ENCODE measurements at regions not wholly inside any gene's neighbourhood (a gene's known extent, or its start where the extent isn't known, plus 50 kb on each side); places are given as distances from the start of the nearest gene placed in this dataset.
"Not testable (repeated sequence)": the region's sequence is repeated elsewhere in the genome, so short reads cannot be mapped to it uniquely, and the experiment has no call there.

DNA sequence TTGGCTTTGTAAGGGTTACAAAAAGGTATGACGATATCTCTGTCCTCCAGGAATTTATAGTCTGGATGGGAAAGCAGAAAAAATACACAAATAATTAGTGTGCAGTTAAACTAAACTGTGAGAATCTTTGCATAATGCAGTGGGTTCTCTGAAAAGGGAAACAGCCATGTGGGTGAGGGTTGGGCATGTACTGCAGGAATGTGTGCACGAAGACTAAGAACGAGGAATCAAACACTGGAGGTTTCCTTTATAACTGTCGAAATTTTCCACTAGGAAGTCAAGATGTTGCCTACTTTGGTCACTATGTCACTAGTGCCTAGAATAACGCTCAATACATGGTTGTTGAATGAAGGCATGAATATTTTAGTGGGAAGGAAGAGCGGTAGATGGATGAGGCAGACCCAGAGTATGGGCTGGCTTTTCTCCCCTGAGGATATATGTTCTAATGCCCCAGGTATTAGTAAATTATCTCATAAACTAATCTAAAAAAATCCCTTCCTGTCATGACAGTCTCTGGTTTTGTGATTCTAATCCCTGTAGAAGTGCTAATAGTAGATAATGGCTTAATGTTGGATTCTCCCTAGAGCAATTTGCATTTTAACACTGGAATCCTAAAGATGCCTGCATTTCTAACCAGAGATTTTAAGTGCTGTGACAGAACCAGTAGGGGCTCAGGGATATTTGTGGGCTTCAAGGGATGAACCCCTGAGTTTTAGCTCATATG lies 227.3 kb downstream of the NMUR2 start:
- DNase-seq, result no peak

DNA sequence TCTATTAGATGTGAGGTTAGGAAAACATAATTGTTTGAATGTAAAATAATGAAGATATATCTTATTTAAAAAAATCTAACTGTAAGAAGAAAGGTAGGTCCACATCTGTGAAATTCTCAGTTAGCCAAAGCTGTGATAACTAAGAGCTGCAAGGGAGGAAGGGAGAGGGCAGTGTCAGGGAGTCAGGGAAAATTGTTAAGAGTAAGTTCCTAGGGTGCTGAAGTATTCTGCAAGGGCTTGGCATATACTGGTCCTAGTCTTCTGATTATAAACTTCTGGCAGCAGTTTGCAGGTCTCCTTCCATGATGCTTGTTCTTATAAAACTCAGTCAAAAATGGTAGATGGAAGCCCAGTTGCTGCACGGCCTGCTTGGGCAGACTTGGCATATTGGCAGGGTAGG lies 233.2 kb downstream of the NMUR2 start:
- DNase-seq, result no peak

GRCh38 chr5:152170350-152170749 lies 234.7 kb downstream of the NMUR2 start:
- DNase-seq, result no peak

- DNase-seq, result no peak
Measured at GRCh38 chr5:152164860-152165259, 240.2 kb upstream of the GLRA1 start.

DNA sequence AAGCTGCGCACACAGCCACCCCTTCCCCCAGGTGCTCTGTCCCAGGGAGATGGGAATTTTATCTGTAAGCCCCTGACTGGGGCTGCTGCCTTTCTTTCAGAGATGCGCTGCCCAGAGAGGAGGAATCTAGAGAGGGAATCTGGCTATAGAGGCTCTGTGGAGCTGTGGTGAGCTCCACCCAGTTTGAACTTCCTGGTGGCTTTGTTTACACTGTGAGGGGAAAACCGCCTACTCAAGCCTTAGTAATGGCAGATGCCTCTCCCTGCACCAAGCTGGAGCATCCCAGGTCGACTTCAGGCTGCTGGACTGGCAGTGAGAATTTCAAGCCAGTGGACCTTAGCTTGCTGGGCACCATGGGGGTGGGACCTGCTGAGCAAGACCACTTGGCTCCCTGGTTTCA lies 235.2 kb upstream of the GLRA1 start:
- DNase-seq, result not testable (repeated sequence)

GRCh38 chr5:152154452-152154851 lies 229.8 kb upstream of the GLRA1 start:
- DNase-seq, result not testable (repeated sequence)

DNA sequence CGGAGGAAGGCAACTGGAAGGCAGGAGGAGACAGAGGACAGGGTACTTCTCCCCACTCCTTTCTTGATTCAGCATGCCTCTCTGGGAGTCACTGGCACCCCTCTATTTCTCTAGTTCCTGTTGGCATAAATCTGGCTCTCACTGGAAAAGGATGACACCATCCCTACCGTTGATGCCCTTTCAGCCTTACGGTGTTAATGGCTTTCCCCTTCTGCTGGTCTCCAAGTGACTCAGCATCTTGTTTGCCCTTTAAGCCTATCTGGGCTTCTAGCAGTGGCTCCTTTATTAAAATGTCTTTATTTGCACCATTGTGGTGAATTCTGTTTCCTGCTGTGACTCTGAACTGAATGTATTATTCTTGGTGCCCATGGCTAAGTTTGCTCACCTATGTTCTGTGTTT lies 227.3 kb upstream of the GLRA1 start:
- DNase-seq, result no peak

DNA sequence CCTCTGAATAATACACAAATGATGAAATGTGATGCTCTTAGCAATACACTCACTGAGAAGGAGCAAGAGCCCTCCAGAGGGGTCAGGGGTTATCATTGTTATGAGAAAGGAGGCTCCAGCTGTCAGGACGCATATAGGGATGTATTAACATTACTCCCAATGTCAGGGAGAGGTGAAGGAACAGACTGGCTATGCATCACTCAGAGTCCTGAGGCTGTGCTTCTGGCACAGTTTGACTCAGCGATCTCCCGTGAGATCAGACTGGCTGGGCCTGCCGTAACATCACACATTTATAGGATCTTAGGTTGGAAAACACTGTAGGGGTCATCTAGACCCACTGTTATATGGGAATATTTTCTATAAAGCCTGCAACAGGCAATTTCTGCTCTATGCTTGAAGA lies 226.5 kb upstream of the GLRA1 start:
- no peak for DNase-seq

- DNase-seq, result no peak
Measured at GRCh38 chr5:152147286-152147685, 222.6 kb upstream of the GLRA1 start.

- no peak for DNase-seq
Measured at GRCh38 chr5:152146566-152146965, 221.9 kb upstream of the GLRA1 start.

DNA sequence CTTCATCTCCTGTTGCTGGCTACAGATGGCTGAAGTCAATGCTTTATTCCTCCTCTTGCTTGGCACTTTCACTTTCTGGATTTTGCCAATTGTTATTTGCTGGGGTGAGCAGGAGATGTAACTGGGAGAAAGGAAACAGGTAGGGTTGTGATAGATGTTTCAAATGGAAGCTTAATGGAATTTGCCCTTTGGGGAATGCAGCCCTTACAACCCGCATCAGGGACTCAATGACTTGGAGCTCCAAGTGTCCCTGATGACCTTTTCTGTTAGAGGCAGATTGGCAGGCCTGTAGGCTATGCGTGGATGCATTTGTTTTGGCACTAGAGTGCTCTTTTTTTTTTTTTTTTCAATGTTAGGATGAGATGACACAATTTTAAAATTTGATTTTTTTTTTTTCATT lies 219.9 kb upstream of the GLRA1 start:
- no peak for DNase-seq

GRCh38 chr5:152144030-152144429 lies 219.4 kb upstream of the GLRA1 start:
- DNase-seq, result no peak

DNA sequence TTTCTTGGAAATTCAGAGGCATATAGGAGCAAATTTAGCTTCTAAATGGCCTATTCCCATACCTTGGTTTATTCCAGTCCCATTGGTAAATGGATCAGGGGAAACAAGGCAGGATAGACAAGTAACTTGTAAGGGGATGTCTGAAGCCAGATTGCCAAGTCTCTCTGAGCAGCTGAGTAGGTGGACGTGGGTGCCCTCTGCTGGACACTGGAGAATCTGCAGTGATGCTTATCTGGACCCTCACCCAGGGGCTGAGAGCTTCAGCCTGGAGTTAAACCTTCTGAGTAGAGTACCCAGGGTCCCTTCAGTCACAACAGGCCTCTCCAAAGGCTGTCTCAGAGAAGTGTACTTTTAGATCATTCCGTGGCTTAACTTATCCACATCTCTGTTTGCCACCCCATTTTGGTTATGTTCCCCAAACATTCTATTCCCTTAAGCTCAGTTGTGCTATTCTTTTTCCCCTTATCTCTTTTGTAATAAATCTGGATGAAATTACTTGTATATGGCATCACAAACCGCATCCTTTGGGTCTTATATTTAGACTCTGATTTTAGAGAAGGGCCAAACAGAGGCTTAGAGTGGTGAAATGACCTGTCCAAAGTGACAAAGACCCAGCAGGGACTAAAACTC lies 218.3 kb upstream of the GLRA1 start:
- DNase-seq, result peak; percentile 58

DNA sequence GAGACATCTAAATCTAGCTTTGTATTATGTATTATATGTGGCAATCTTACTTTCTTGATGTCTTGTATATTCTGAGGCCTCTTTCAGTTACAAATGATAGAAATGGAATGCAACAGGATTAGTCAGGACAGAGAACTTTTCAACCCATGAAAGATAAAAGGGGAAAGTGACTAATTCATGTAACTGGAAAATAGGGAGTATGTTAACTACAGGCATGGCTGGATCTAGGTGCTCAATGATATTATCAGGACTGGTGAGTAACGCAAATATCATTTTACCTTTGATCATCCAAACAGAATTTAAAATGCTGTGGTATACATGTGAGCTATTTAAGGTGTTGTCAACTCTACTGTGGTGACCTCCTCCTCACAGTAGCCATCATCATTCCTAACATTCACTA lies 215.7 kb upstream of the GLRA1 start:
- DNase-seq, result no peak

- no peak for DNase-seq
Measured at GRCh38 chr5:152137063-152137462, 212.4 kb upstream of the GLRA1 start.

DNA sequence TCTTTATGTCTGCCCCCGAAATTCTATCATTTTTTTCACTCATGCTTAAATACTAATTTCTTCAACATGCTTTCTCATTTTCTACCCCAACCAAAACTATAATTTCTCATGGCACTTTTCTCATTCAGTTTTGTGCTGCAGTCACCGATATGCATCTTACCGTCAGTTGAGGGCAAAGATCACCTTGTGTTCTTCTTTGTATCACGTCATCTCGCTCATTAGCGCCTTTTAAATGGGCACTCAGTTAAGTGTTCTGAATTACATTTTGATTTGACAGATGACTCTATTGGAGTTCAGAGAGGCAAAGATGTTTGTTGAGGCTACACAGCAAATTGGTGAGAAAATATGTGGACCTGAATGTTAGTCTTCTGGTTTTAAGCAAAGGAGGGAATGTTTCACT lies 211.7 kb upstream of the GLRA1 start:
- no peak for DNase-seq

- no peak for DNase-seq
Measured at GRCh38 chr5:152135827-152136226, 211.2 kb upstream of the GLRA1 start.

DNA sequence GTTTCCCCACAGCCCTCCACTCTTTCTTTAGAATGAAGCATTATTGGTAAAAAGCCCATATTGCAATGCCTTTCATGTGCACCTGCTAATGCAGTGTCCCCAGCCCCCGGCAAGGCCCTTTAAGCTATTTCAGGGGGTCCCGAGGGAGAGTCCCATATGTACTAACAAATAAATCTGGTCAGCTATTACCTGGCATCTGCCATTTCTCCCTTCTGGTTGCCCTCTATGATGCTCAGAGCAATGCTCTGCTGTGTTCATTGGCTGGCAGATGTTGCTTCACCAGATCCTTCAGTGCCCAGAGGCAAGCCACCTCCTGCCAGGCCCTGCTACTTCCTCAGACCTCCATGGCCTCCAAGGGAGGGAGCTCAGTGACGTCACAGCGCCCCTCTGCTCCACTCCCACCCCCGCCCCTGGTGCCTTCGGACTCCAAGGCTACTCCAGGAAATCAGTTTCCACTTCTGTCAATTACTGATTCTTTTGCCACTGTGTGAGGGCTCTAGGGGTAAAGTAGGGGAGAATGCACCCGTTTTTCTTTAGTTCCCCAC lies 201.1 kb upstream of the GLRA1 start:
- DNase-seq, result no peak

GRCh38 chr5:152124409-152125041 lies 199.9 kb upstream of the GLRA1 start:
- DNase-seq, result no peak

GRCh38 chr5:152118676-152119470 lies 194.2 kb upstream of the GLRA1 start:
- no peak for DNase-seq

- DNase-seq, result no peak
Measured at GRCh38 chr5:152116934-152117333, 192.3 kb upstream of the GLRA1 start.

- DNase-seq, result no peak
Measured at GRCh38 chr5:152113401-152113800, 188.8 kb upstream of the GLRA1 start.

DNA sequence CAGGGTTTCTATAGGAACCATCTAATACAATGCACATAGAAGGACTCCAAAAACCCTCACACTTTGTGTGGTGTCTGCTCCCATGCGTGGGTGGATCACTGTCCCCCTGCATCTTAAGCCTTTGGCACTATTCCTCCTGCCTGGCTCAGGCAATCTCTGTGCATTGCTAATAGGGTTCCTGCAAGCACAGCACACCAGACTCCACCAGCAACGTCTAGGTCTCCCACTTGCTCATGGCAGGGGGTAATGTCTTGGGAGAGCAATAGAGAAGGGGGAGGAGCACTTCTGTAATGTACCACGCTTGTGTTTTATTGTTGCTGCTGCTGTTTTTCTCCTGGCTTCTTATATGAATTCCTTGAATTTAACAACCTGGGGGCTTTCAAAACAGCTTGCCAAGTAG lies 182.6 kb upstream of the GLRA1 start:
- DNase-seq, result no peak
